ENCODE measurements at regions not wholly inside any gene's neighbourhood (a gene's known extent, or its start where the extent isn't known, plus 50 kb on each side); places are given as distances from the start of the nearest gene placed in this dataset.

GRCh38 chr5:104444656-104445055 lies 882.1 kb upstream of the NUDT12 start:
- H3K9ac ChIP-seq: no peak overlapping the region
- H2AFZ ChIP-seq (ENCODE audit: low read depth): no peak overlapping the region
- H3K9me2 ChIP-seq: no peaks in the 10 kb centered on the region
- no peaks in the 10 kb centered on the region for H4K20me1 ChIP-seq (ENCODE audit: insufficient read depth)
- peaks cover 0 to 2% of the 10 kb centered on the region in 2 experiments; a peak in 2 of 4 replicates for H3K4me1 ChIP-seq (ENCODE audit: control insufficient read depth in 1 of 2, insufficient read depth in 2 of 2, low read depth in 1 of 2, low read length in 1 of 2)
- no peak overlapping the region for H3K27ac ChIP-seq (ENCODE audit: low read depth in 2 of 2, low read length in 1 of 2)
- H3F3A ChIP-seq (replicated peaks; ENCODE audit: insufficient read depth): no peaks in the 10 kb centered on the region
- no peaks in the 10 kb centered on the region for H3K9me3 ChIP-seq
- POLR2A ChIA-PET: no interaction called here
- no peak overlapping the region for H3K4me2 ChIP-seq
- H3K79me2 ChIP-seq (ENCODE audit: insufficient read depth): no peaks in the 10 kb centered on the region
- no peak overlapping the region for H3K4me3 ChIP-seq (ENCODE audit: low read depth in 2 of 2, low read length in 1 of 2)
- CTCF ChIA-PET: no interaction called here
- no peaks in the 10 kb centered on the region for H3K36me3 ChIP-seq (replicated peaks in 1 of 2; ENCODE audit: control insufficient read depth in 1 of 2, insufficient read depth in 2 of 2, low read length in 1 of 2)
- 74% methylated on average over 5 of the region's 5 CpGs for WGBS (ENCODE audit: low lambda C conversion rate)
- TF ChIP-seq FOSL2 (IDR thresholded peaks at IDR 0.05; ENCODE audit: borderline replicate concordance, low read depth) (no peak), MEF2A (IDR thresholded peaks at IDR 0.05; ENCODE audit: borderline replicate concordance, low read depth) (no peak), POLR2AphosphoS5 (IDR thresholded peaks at IDR 0.05; ENCODE audit: low read depth, low read length) (no peak), MAX (IDR thresholded peaks at IDR 0.05; ENCODE audit: low read depth) (no peak), TEAD4 (IDR thresholded peaks at IDR 0.05; ENCODE audit: borderline replicate concordance, insufficient read depth) (no peak), ZBTB33 (IDR thresholded peaks at IDR 0.05; ENCODE audit: borderline replicate concordance, low read depth) (no peak), RAD21 (IDR thresholded peaks at IDR 0.05; ENCODE audit: low read length) (no peak), RXRA (IDR thresholded peaks at IDR 0.05; ENCODE audit: borderline replicate concordance, low read depth) (no peak)
- H3K27me3 ChIP-seq (ENCODE audit: insufficient read depth): no peaks in the 10 kb centered on the region
- DNase-seq: no peak

DNA sequence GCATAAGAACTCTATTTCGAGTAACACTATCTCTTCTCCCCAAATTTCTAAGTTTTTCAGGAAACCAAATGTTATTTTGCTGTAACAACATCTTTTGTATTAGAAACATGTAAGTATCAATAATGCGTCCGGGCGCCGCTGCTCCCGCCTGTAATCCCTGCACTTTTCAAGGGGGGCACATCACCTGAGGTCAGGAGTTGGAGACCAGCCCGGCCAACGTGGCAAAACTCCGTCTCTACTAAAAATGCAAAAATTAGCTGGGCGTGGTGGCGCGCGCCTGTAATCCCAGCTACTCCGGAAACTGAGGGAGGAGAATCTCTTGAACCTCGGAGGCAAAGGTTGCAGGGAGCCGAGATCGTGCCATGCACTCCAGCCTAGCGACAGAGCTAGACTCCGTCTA lies 881.1 kb upstream of the NUDT12 start:
- Histone ChIP-seq H3K9me2 (no peaks in the 10 kb centered on the region), H3K4me3 (ENCODE audit: low read depth in 2 of 2, low read length in 1 of 2) (no peak overlapping the region), H3K36me3 (replicated peaks in 1 of 2; ENCODE audit: control insufficient read depth in 1 of 2, insufficient read depth in 2 of 2, low read length in 1 of 2) (no peaks in the 10 kb centered on the region), H3K27ac (ENCODE audit: low read depth in 2 of 2, low read length in 1 of 2) (no peak overlapping the region), H3K27me3 (ENCODE audit: insufficient read depth) (no peaks in the 10 kb centered on the region), H3K9me3 (no peaks in the 10 kb centered on the region), H4K20me1 (ENCODE audit: insufficient read depth) (no peaks in the 10 kb centered on the region), H2AFZ (ENCODE audit: low read depth) (no peak overlapping the region), H3K9ac (no peak overlapping the region), H3K4me1 (ENCODE audit: control insufficient read depth in 1 of 2, insufficient read depth in 2 of 2, low read depth in 1 of 2, low read length in 1 of 2) (peaks cover 0 to 2% of the 10 kb centered on the region in 2 experiments; a peak in 2 of 4 replicates), H3K4me2 (no peak overlapping the region), H3F3A (replicated peaks; ENCODE audit: insufficient read depth) (no peaks in the 10 kb centered on the region), H3K79me2 (ENCODE audit: insufficient read depth) (no peaks in the 10 kb centered on the region)
- POLR2A ChIA-PET: no interaction called here
- no peak for DNase-seq
- TF ChIP-seq GABPA (IDR thresholded peaks at IDR 0.05; ENCODE audit: low read depth) (no peak), MEF2A (IDR thresholded peaks at IDR 0.05; ENCODE audit: borderline replicate concordance, low read depth) (no peak), USF2 (IDR thresholded peaks at IDR 0.05; ENCODE audit: borderline replicate concordance, low read depth, low read length) (no peak), FOXM1 (IDR thresholded peaks at IDR 0.05; ENCODE audit: low read depth) (no peak), USF1 (IDR thresholded peaks at IDR 0.05; ENCODE audit: borderline replicate concordance, low read depth) (no peak), RXRA (IDR thresholded peaks at IDR 0.05; ENCODE audit: borderline replicate concordance, low read depth) (no peak), MAX (IDR thresholded peaks at IDR 0.05; ENCODE audit: low read depth) (no peak), EP300 (IDR thresholded peaks at IDR 0.05; ENCODE audit: borderline replicate concordance in 1 of 2, low read depth in 1 of 2, low read length in 1 of 2) (no peak), ZBTB33 (IDR thresholded peaks at IDR 0.05; ENCODE audit: borderline replicate concordance, low read depth) (no peak), GATA2 (CRISPR knock-in tag; IDR thresholded peaks at IDR 0.05) (no peak), FOSL2 (IDR thresholded peaks at IDR 0.05; ENCODE audit: borderline replicate concordance, low read depth) (no peak), TEAD4 (IDR thresholded peaks at IDR 0.05; ENCODE audit: borderline replicate concordance, insufficient read depth) (no peak)
- 87% methylated on average over 19 of the region's 19 CpGs for WGBS (ENCODE audit: low lambda C conversion rate)
- CTCF ChIA-PET: no interaction called here
